ENCODE measurements at regions not wholly inside any gene's neighbourhood (a gene's known extent, or its start where the extent isn't known, plus 50 kb on each side); places are given as distances from the start of the nearest gene placed in this dataset.

DNA sequence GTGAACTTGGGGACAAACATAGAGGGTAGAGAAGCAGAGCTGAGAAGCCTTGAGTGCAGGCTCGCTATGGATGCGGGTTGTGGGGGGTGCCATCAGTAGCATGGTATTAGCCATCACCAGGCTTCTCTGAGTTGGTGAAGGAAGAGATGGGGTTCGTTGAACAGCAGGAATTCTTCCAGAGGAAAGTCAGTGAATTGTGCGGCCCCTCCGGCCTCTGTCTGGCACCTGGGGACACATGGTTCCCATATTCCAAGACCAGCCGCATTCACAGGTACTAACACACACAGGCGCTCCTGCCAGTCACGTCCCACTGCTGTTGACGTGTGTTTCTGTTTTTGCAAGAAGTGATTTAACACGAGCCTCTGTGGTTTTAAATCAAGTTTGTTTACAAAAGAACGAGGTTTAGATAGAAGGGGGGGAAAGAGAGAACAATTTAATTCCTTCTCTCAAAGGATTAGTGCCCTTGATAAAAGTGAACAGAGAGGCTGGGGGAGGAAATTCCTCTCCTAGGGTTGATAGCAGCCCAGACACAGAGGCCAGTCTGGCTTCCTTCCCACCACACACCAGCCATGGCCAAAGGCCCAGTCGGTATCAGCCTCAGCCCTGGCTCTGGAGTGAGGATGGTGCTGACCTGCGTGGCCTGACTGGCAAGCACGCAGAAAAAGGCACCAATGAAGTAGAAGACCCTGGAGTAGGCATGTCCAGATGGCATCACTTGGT is 252.6 kb upstream of the IGFBP3 start:
- no peak for DNase-seq

GRCh38 chr7:46170792-46171191 is 249.7 kb upstream of the IGFBP3 start:
- no peak for DNase-seq

- DNase-seq, result no peak
Observed at GRCh38 chr7:46170021-46170420, 248.9 kb upstream of the IGFBP3 start.

DNA sequence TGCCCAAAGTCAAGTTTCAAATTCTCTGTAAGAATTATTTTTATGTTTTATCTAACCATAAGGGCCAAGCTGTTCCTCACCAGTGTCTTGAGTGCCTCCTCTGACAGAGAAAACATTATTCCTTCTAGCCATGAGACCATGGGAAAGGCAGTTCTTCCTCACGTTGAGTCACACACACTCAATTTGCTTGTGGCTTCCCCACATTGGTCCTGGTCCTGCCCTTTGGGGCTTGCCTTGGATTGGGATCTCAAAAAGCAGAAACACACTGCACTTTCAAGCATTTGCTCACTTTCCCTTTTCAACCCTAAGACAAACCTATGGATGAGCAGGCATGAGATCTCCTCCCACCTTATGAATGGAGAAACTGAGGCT is 248.3 kb upstream of the IGFBP3 start:
- DNase-seq, result no peak

- DNase-seq, result no peak
Observed at GRCh38 chr7:46168671-46169383, 247.8 kb upstream of the IGFBP3 start.

GRCh38 chr7:46168231-46168630 is 247.2 kb upstream of the IGFBP3 start:
- DNase-seq, result no peak

- DNase-seq, result no peak
Observed at GRCh38 chr7:46165276-46165675, 244.2 kb upstream of the IGFBP3 start.

GRCh38 chr7:46164629-46165028 is 243.6 kb upstream of the IGFBP3 start:
- DNase-seq, result no peak

- no peak for DNase-seq
Observed at GRCh38 chr7:46163246-46163645, 242.2 kb upstream of the IGFBP3 start.

- no peak for DNase-seq
Observed at GRCh38 chr7:46162609-46163008, 241.5 kb upstream of the IGFBP3 start.

DNA sequence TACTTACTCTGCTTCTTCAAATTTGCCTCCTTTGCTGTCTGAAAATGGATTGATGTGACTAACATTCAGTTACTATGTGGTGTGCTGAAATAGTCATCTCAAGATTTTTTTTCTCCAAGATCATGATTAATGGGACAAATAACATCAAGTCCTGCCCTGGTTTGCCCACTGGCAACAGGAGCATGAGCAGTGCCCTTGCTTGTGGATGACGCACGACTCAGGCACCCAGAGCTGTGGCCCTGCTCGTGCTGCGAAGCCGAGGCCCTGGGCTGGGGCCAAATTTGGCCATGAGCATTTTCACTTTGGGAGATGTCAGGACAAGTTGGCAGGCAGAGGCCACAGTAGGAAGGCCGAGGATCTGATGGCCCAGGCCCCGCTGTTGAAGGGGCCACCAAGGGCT is 239.8 kb upstream of the IGFBP3 start:
- DNase-seq, result no peak

DNA sequence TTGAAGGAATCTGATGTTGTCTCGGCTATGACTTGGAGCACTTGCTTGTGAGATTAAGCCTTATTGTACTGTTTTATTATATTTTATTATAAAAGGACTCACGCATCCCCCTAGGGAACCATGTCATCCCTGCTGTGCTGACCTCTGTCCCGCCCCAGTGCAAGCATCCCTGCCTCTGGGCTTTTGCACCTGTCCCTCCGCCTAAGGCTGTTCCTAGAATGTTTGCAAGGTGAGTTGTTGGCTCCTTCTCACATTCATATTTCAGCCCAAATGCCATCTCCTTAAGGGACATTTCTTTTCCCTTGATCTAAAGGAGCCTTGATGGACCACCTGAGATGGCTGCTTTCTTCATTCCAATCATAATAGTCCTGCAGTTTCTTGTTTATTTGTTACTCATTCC is 236.9 kb upstream of the IGFBP3 start:
- no peak for DNase-seq

GRCh38 chr7:46157404-46157803 is 236.3 kb upstream of the IGFBP3 start:
- no peak for DNase-seq

DNA sequence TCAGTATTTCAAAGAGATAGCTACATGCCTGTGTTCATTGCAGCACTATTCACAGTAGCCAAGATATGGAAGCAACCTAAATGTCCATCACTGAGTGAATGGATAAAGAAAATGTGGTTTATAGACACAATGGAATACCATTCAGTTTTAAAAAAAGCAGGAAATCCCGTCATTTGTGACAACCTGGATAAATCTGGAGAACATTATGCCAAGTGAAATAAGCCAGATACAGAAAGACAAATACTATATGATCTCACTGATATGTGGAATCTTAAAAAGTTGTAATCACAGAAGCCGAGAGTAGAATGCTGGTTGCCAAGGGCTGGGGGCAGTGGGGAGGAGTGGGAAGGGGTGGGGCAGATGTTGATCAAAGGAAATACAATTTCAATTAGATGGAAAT is 235.8 kb upstream of the IGFBP3 start:
- no peak for DNase-seq

GRCh38 chr7:46156086-46156485 is 235.0 kb upstream of the IGFBP3 start:
- DNase-seq, result no peak

DNA sequence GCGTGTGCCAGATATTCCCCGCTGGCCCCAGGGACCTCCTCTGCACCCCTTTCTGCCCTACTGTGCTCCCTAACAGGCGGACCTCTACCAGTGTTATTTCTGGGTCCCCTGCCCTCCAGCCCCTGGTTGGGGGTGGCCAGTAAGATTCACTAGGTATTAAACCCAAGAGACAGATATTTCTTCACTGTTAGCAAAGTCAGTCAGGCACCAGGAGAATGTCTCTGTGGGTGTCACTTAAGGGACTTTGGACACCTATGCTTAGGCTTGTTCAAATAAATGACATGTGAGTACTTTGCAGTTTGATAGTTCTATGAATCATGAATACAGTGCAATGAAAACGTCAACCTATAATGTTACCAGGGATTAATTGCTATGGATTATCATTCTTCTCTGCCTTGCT is 234.3 kb upstream of the IGFBP3 start:
- DNase-seq, result no peak

DNA sequence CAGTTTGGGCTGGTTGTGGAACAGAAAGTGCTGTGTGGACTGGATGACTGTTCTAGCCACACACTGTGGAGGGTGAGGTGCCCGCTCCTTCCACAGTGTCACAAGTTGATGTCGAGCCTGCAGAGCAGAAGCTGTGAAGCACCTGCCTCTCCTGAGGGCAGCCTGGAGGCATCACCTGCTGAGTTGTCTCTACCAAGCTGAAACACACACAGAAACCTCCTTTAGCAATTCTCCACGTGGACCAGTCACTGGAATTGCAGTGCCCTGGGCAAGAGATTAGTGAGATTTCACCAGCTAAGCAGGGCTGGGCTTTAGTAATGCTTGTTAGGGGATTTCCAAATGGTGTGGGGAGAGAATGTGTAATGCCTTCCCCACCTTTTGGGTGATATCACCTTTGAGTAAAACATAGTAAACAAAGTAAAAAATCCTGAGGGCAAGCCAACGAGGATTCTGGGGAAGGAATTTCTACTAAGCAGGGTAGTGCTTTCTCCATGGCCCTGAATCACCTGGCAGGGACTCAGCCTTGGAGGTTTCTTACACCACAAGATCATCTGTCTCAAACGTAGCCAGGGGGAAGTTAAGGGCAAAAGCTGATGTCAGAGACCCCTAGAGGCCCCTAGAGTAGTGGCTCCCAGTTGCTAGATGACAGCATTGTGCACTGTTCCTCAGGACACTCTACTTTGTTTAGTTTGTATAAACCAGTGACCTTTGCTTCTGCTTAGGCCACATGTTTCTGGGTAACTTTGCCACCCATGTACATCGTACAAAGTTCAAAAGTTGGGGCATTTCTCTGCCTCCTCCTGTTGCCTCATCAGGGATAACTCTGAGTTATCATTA is 233.1 kb upstream of the IGFBP3 start:
- DNase-seq, result no peak

GRCh38 chr7:46153583-46153950 is 232.5 kb upstream of the IGFBP3 start:
- no peak for DNase-seq

- DNase-seq, result no peak
Observed at GRCh38 chr7:46152696-46153095, 231.6 kb upstream of the IGFBP3 start.

DNA sequence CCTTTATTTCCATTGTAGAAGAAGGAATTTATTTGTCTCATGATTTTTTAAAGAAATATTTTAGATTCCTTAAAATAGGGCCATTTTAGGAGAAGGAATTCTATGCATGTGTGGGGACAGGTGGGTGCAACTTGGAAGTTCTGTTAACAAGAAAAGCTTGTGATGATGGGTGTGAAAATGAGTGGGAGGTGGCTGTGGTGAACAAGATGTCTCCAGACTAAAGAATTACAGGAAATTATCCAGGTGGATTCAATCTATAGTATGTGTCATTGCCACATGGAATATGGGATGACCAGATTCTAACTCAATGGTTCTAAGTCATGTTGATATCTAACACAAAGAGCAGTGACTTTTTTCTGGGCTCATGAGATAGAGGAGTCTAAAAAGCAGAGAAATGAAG is 229.6 kb upstream of the IGFBP3 start:
- DNase-seq, result no peak

DNA sequence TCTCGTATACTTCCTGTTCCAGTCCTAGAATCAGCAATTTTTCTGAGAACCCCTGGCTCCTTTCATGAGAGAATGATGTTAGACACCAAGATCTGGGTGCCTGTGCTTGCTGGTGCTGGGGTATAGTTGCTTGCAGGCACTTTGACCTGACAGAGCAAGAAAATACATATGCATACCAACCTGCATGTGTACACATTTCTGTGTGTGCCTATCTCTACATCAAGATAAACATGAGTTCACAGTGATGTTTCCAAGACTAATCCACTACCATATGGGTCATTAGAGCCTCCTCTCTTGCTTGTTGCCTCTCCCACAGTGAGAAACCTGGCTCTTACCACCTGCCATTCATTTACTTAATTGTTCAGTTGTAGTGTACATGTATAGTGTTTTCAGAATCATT is 229.1 kb upstream of the IGFBP3 start:
- DNase-seq, result no peak

DNA sequence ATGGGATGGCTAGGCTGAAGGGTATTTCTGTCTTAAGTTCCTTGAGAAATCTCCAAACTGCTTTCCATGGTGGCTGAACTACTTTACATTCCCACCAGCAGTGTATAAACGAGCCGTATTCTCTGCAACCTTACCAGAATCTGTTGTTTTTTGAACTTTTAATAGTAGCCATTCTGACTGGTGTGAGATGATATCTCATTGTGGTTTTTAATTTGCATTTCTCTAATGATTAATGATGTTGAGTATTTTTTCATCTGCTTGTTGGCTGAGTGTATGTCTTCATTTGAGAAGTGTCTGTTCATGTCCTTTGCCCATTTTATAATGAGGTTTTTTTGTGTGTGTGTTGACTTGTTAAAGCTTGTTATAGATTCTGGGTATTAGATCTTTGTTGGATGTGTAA is 226.8 kb upstream of the IGFBP3 start:
- DNase-seq, result no peak

GRCh38 chr7:46146454-46147255 is 225.6 kb upstream of the IGFBP3 start:
- DNase-seq, result no peak
